Adrenal gland (tissue), 9 donors: ENCODE measurements at regions not wholly inside any gene's neighbourhood (a gene's known extent, or its start where the extent isn't known, plus 50 kb on each side); places are given as distances from the start of the nearest gene placed in this dataset.

Experiments used
- DNase-seq, 7 donors: peaks; one replicate each; pipeline ENCODE4 v3.0.0-alpha.2; 2019 to 2020
- H3K27ac ChIP-seq, 5 donors: fragments of 200-600 bp; sonication (generic) in 4 of 5; 1 replicate in 3 of 5; 2 replicates in 2 of 5; pipeline versions ENCODE4 v1.5.1 to v1.8.0; 2016 to 2020; ENCODE audit warnings: mild to moderate bottlenecking in 1 of 5
- H3K27me3 ChIP-seq: fragments of 200-600 bp; 2 replicates; pipeline ENCODE4 v1.8.0; 2021
- H3K36me3 ChIP-seq, 2 donors: fragments of 200-600 bp; replicated peaks in 1 of 2; 1 replicate in 1 of 2; 2 replicates in 1 of 2; pipeline versions ENCODE4 v1.5.1 to v1.8.0; 2018 to 2022
- H3K4me1 ChIP-seq, 2 donors: fragments of 200-600 bp; replicated peaks in 1 of 2; 1 replicate in 1 of 2; 2 replicates in 1 of 2; pipeline versions ENCODE4 v1.5.1 to v1.8.0; 2018 to 2021
- H3K4me3 ChIP-seq, 4 donors: fragments of 200-600 bp; sonication (generic) in 3 of 4; one replicate each; pipeline ENCODE4 v1.5.1; 2016 to 2018
- H3K9me3 ChIP-seq, 3 donors: fragments of 200-600 bp; sonication (generic) in 1 of 3; replicated peaks in 1 of 3; 1 replicate in 2 of 3; 2 replicates in 1 of 3; pipeline versions ENCODE4 v1.5.1 to v1.8.0; 2016 to 2021
- POLR2A ChIP-seq, 2 donors: fragments of 450-650 bp; IDR thresholded peaks; one replicate each; pipeline ENCODE4 v1.6.1; 2017; ENCODE audit warnings: antibody characterized with exemption in 2 of 2, mild to moderate bottlenecking in 2 of 2, moderate library complexity in 1 of 2
- WGBS, 4 donors: extraction: QIAGEN DNeasy Blood & Tissue Kit in 2 of 4; methylation state at CpG; one replicate each; pipeline versions ENCODE4 v1.1.5 to v1.1.7; 2013 to 2017; 5-methylcytosine and 5-hydroxymethylcytosine counted together
- intact Hi-C, 2 donors: fragments of 100-400 bp; cut with DNase I; formaldehyde crosslinking; loops; one replicate each; pipeline versions ENCODE4 v1.14.1 to v1.15.0; 2022 to 2023
- TF ChIP-seq, protein P1 (sequence below), 6 experiments: fragments of 450-650 bp in 4 of 6; fragments of 200-600 bp in 2 of 6; sonication (generic) in 1 of 6; IDR thresholded peaks; 1 replicate in 5 of 6; 2 replicates in 1 of 6; pipeline versions ENCODE4 v1.5.1 to v1.8.0; 2016 to 2021; ENCODE audit warnings: antibody characterized with exemption in 6 of 6, mild to moderate bottlenecking in 2 of 6, moderate library complexity in 1 of 6
- donor health status: healthy with polysubstance abuse.
- donor health status: Bipolar disorder and iron deficiency.
- donor health status: DM: yes; HTN: yes; CAD: no.
- donor health status: DM: no; HTN: no; CAD: no.
- donor health status: DM: no; HTN: no; CAD: no.

DNA sequence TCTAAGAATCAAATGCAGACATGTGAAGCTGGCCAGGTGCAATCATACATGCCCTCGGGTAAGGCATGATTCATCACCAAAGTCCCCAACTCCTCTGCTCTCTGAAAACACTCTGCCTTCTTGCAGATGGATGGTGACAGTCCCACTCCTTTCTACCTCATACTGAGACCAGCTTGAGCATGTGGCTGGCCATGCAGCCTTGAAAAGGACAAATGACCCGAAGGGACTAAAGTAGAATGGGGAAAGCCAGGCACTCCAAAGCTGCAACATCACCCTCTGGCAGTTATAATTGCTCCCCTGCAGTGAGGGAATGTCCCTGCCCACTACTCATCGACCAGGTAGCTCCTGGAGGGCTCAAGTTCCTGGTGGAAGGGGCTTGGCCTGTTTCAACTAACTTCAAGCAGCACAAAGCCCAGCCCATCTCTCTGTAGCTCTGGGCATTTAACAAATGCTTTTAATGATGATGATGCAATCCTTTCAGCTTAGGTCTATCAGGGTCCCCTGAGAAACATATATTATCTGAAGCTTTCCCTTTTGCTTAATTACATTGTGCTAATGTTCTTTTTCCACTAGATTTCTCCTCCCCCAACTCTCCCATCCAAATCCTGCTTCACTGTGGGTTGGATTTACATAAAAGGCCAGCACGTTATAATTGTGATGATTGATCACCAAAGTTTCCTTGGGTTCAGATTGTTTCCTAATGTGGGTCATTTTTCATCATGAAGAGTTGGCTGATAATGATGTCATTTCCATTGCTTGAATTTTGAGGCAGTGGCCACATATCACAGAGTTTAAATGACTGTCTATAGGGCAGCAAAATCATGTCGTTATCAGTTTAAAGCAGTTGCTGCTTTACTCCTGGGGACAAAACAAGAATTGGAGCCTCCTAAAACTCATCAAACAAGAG, 436.5 kb upstream of the SLC30A5 start:
- WGBS, 4 donors, result 30 to 38% (median 35%) methylated on average over 4 to 5 of the region's 5 CpGs
- Histone ChIP-seq H3K36me3 (no peaks in the 10 kb centered on the region), H3K4me3 (no peak overlapping the region), H3K4me1 (peaks cover 0 to 6% of the 10 kb centered on the region in 2 donors), H3K27ac (no peak overlapping the region), H3K27me3 (no peaks in the 10 kb centered on the region), H3K9me3 (no peaks in the 10 kb centered on the region)
- intact Hi-C loops, result no loop called here
- no peak for DNase-seq
- TF ChIP-seq, protein P1, sequence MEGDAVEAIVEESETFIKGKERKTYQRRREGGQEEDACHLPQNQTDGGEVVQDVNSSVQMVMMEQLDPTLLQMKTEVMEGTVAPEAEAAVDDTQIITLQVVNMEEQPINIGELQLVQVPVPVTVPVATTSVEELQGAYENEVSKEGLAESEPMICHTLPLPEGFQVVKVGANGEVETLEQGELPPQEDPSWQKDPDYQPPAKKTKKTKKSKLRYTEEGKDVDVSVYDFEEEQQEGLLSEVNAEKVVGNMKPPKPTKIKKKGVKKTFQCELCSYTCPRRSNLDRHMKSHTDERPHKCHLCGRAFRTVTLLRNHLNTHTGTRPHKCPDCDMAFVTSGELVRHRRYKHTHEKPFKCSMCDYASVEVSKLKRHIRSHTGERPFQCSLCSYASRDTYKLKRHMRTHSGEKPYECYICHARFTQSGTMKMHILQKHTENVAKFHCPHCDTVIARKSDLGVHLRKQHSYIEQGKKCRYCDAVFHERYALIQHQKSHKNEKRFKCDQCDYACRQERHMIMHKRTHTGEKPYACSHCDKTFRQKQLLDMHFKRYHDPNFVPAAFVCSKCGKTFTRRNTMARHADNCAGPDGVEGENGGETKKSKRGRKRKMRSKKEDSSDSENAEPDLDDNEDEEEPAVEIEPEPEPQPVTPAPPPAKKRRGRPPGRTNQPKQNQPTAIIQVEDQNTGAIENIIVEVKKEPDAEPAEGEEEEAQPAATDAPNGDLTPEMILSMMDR (IDR thresholded peaks at IDR 0.05), result no peak
- no peak for TF ChIP-seq POLR2A (IDR thresholded peaks at IDR 0.05)

DNA sequence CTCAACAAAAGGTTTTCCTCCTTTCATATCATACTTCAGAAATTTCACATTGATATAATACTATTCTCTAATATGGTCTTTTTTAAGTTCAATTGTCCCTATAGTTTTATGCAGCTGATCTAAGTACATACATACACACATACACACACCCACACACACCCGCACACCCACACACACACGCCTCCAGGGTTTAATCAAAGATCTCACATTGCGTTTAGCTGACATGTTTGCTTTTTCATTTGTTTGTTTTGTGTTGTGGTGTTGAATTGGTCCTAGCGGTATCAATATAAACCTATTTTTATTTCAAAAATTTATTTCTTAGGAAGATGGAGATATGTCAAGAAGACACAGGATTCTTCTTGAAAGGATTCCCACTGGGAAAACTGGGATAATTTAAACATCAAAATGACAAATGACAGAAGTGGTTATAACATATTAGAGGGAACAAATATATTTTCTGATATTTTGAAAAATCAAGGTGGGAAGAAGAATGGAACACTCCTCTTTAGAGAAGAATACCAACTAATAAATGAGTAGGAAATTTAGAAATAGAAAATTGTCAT, 434.9 kb upstream of the SLC30A5 start:
- TF ChIP-seq, protein P1 (IDR thresholded peaks at IDR 0.05), result no peak
- no peak for TF ChIP-seq POLR2A (IDR thresholded peaks at IDR 0.05)
- Histone ChIP-seq H3K27ac (no peak overlapping the region), H3K36me3 (no peaks in the 10 kb centered on the region), H3K4me3 (no peak overlapping the region), H3K27me3 (no peaks in the 10 kb centered on the region), H3K4me1 (no peaks in the 10 kb centered on the region), H3K9me3 (no peaks in the 10 kb centered on the region)
- WGBS, 4 donors, result 89 to 92% (median 91%) methylated on average over 4 of the region's 4 CpGs
- no peak for DNase-seq
- intact Hi-C loops, result no loop called here

DNA sequence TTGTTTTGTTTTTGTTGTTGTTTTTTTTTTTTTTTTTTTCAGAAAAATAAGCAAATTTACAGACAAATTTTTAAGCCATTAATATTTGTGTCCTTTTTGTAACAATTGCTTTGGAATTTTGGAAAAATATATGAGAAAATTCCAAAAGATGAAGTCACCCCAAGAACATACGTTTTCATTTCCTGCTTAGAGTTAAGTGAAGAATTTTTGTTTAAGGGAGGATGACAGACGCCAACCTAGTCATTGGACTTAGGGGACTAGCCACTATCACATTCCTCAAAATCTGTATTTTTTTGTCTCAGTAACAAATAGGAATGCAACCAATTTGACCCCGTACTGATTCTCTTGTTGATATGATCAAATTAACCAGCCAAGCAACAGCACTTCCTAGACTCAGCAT, 433.9 kb upstream of the SLC30A5 start:
- H3K4me1 ChIP-seq, result no peaks in the 10 kb centered on the region
- H3K27ac ChIP-seq, result no peak overlapping the region
- no peak for DNase-seq
- intact Hi-C loops, result no loop called here
- 73 to 92% (median 83%) methylated on average over 3 of the region's 3 CpGs for WGBS, 4 donors
- TF ChIP-seq POLR2A (IDR thresholded peaks at IDR 0.05), result no peak
- TF ChIP-seq, protein P1 (IDR thresholded peaks at IDR 0.05), result no peak
- no peaks in the 10 kb centered on the region for H3K36me3 ChIP-seq
- no peaks in the 10 kb centered on the region for H3K27me3 ChIP-seq
- no peaks in the 10 kb centered on the region for H3K9me3 ChIP-seq
- no peak overlapping the region for H3K4me3 ChIP-seq

GRCh38 chr5:68661237-68661636, 432.6 kb upstream of the SLC30A5 start:
- H3K27me3 ChIP-seq, result no peaks in the 10 kb centered on the region
- H3K9me3 ChIP-seq, result no peaks in the 10 kb centered on the region
- DNase-seq, result peak in 1 of 7 donors; percentile 16
- TF ChIP-seq, protein P1 (IDR thresholded peaks at IDR 0.05), result peak in 4 of 6 experiments; percentile 22 to 34 (median 24)
- no peak for TF ChIP-seq POLR2A (IDR thresholded peaks at IDR 0.05)
- no peaks in the 10 kb centered on the region for H3K4me1 ChIP-seq
- H3K36me3 ChIP-seq, result no peaks in the 10 kb centered on the region
- H3K4me3 ChIP-seq, result no peak overlapping the region
- 77 to 85% (median 81%) methylated on average over 2 of the region's 2 CpGs for WGBS, 4 donors
- H3K27ac ChIP-seq, result no peak overlapping the region
- intact Hi-C loops, result no loop called here
